RPMI7951 (cell line): ENCODE measurements at regions not wholly inside any gene's neighbourhood (a gene's known extent, or its start where the extent isn't known, plus 50 kb on each side); places are given as distances from the start of the nearest gene placed in this dataset.
A peak's percentile ranks its signal among the peaks of the same experiment; 100 is the strongest.
"Not testable (repeated sequence)": the region's sequence is repeated elsewhere in the genome, so short reads cannot be mapped to it uniquely, and the experiment has no call there.

Source experiments
- DNase-seq: peaks from one replicate; pipeline ENCODE4 v3.0.0-alpha.2; 2012; ENCODE audit warnings: low read depth

- DNase-seq = no peak
These were observed 100.7 kb downstream of the SLC16A1 start for GRCh38 chr1:112855152-112855828.

- DNase-seq = not testable (repeated sequence)
These were observed 101.5 kb downstream of the SLC16A1 start for GRCh38 chr1:112854368-112854984.

GRCh38 chr1:112853915-112854314, 102.1 kb downstream of the SLC16A1 start:
- not testable (repeated sequence) for DNase-seq

GRCh38 chr1:112852934-112853333, 103.1 kb downstream of the SLC16A1 start:
- DNase-seq = no peak

- DNase-seq = no peak
These were observed 103.7 kb downstream of the SLC16A1 start for GRCh38 chr1:112852276-112852675.

GRCh38 chr1:112850034-112850757, 105.8 kb downstream of the SLC16A1 start:
- no peak for DNase-seq

- no peak for DNase-seq
These were observed 106.5 kb downstream of the SLC16A1 start for GRCh38 chr1:112849425-112850033.

- DNase-seq = no peak
These were observed 114.2 kb downstream of the SLC16A1 start for GRCh38 chr1:112841825-112842224.

GRCh38 chr1:112840631-112841624, 115.1 kb downstream of the SLC16A1 start:
- DNase-seq = peak; percentile 38

GRCh38 chr1:112836642-112837041, 119.4 kb downstream of the SLC16A1 start:
- DNase-seq = no peak

GRCh38 chr1:112833806-112834205, 118.7 kb upstream of the PPM1J start:
- DNase-seq = no peak

GRCh38 chr1:112832259-112832658, 117.1 kb upstream of the PPM1J start:
- not testable (repeated sequence) for DNase-seq

GRCh38 chr1:112829691-112830090, 114.6 kb upstream of the PPM1J start:
- DNase-seq = peak; percentile 62

GRCh38 chr1:112828716-112829115, 113.6 kb upstream of the PPM1J start:
- DNase-seq = no peak

- not testable (repeated sequence) for DNase-seq
These were observed 112.3 kb upstream of the PPM1J start for GRCh38 chr1:112827391-112827790.

- no peak for DNase-seq
These were observed 111.2 kb upstream of the PPM1J start for GRCh38 chr1:112826217-112826944.

GRCh38 chr1:112825563-112826216, 110.6 kb upstream of the PPM1J start:
- not testable (repeated sequence) for DNase-seq

- DNase-seq = not testable (repeated sequence)
These were observed 109.9 kb upstream of the PPM1J start for GRCh38 chr1:112825075-112825474.

- not testable (repeated sequence) for DNase-seq
These were observed 106.4 kb upstream of the PPM1J start for GRCh38 chr1:112821307-112822063.
